HG02840 (cell line): ENCODE measurements at regions not wholly inside any gene's neighbourhood (a gene's known extent, or its start where the extent isn't known, plus 50 kb on each side); places are given as distances from the start of the nearest gene placed in this dataset.
A peak's percentile ranks its signal among the peaks of the same experiment; 100 is the strongest.

Source experiments
- ATAC-seq: cut with Tn5 transposase; IDR thresholded peaks from one replicate; pipeline ENCODE4 v1.9.1; 2021; ENCODE audit warnings: mild to moderate bottlenecking, moderate library complexity, moderate number of reproducible peaks; ENCODE audit not compliant: unreplicated experiment, low FRiP score

GRCh38 chr3:70421506-70421905 lies 109.1 kb upstream of the MDFIC2 start:
- ATAC-seq: no peak

DNA sequence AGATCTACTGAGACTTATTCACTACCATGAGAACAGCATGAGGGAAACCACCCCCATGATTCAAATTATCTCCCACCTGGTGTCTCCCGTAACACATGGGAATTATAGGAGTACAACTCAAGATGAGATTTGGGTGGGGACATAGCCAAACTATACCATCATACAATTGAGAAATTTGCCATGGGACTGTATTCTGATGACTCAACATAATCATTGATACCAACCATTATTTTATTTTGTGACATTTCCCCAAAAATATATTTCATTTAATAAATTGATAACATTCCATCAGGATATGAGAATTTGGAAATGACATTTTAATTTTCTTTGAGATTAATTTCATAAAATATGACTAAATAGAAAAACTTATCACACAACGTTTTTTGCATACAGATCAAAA lies 96.6 kb upstream of the MDFIC2 start:
- no peak for ATAC-seq

GRCh38 chr3:70400194-70400593 lies 87.8 kb upstream of the MDFIC2 start:
- no peak for ATAC-seq

GRCh38 chr3:70393881-70394612 lies 81.6 kb upstream of the MDFIC2 start:
- ATAC-seq: no peak

GRCh38 chr3:70392227-70392626 lies 79.8 kb upstream of the MDFIC2 start:
- no peak for ATAC-seq

GRCh38 chr3:70387889-70388288 lies 75.5 kb upstream of the MDFIC2 start:
- no peak for ATAC-seq

DNA sequence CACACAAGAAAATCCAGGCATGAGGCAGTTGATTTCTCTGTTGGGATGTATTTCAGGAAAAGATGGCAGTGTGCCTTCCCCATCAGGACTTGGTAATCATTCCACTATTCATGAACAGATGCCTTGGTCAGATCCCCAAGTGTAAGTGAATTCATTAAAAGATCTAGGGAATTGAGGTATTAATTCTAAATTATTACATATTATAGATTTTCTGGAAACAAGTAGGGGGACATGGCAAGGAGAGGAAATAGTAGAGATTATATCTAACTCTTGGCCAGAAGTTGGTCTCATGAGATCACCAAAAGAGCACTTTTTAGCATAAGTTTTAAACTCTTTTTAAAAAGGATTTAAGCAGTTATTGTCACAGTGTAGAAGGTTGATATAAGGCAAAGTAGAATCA lies 74.4 kb upstream of the MDFIC2 start:
- ATAC-seq: no peak

DNA sequence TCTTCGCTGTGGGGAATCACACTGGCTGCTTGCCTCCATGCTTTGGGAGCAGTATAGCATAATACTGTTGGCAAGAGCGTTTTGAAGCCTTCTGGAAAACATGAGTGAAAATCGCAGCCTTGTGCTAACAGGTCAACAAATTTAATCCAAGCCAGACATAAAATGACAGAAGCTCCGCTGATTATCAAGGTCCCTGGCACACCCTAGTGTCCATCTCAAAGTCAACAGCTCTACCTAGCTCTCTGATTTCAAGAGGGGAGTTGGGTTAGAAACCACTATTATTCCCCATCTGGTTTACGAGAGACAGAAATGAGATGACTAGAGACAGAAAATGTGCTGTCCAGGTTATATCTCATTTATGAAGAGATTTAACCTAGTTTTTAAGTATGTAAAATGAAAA lies 73.6 kb upstream of the MDFIC2 start:
- ATAC-seq: no peak

DNA sequence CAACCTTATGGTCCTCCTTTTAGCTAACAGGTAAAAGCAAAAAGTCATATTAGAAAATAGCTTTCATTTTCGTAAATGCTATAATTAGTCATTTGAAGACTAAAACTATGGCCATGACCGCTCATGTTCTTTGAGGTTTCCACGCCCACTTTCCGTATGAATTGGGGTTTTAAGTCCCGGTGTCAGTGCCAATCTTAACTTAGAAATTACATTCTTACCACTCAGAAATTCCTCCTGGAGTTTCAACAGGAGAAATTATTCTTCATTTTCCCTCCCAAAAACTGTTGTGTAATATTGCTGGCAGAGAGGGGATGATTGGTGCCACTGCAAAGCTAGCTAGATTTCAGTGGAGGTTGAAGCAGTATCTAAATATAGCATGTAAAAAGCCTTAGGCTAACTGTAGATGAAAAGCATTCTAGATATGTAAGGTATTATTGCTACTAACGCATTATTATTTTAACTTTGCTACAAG lies 71.0 kb upstream of the MDFIC2 start:
- peak; percentile 95 for ATAC-seq

DNA sequence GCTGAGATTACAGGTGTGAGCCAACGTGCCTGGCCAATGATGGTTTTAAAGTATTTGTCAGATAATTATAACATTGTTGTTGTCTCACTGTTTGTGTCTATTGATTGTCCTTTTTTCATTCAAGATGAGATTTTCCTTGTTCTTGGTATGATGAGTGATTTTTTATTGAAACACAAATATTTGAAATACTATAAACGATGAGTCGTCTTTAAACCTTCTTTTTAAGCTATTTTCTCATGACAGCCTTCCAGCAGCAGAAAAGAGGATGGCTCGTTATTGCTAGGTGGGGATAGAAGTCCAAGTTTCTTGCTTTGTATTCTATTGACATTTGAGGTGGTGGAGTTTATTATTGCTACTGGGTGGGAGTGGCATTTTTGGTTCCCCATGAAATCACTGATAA lies 61.7 kb upstream of the MDFIC2 start:
- no peak for ATAC-seq
